Tongue (tissue), 1 donor: ENCODE measurements at regions not wholly inside any gene's neighbourhood (a gene's known extent, or its start where the extent isn't known, plus 50 kb on each side); places are given as distances from the start of the nearest gene placed in this dataset.
"Not testable (repeated sequence)": the region's sequence is repeated elsewhere in the genome, so short reads cannot be mapped to it uniquely, and the experiment has no call there.

Experiments
- DNase-seq: peaks from one replicate; pipeline ENCODE4 v3.0.0-alpha.2; 2015

- no peak for DNase-seq
Measured at GRCh38 chr3:150300852-150301517, 107.1 kb upstream of the TSC22D2 start.

- no peak for DNase-seq
Measured at GRCh38 chr3:150300388-150300787, 107.7 kb upstream of the TSC22D2 start.

GRCh38 chr3:150299201-150299600 lies 108.9 kb upstream of the TSC22D2 start:
- no peak for DNase-seq

- no peak for DNase-seq
Measured at GRCh38 chr3:150296966-150297365, 111.1 kb upstream of the TSC22D2 start.

GRCh38 chr3:150296123-150296735 lies 111.9 kb upstream of the TSC22D2 start:
- DNase-seq: no peak

- DNase-seq: peak; percentile 89
Measured at GRCh38 chr3:150293401-150294001, 114.6 kb upstream of the TSC22D2 start.

- DNase-seq: no peak
Measured at GRCh38 chr3:150292891-150293290, 115.2 kb upstream of the TSC22D2 start.

GRCh38 chr3:150291515-150291914 lies 116.6 kb upstream of the TSC22D2 start:
- no peak for DNase-seq

GRCh38 chr3:150286390-150287147 lies 121.5 kb upstream of the TSC22D2 start:
- no peak for DNase-seq

GRCh38 chr3:150285601-150286000 lies 122.5 kb upstream of the TSC22D2 start:
- no peak for DNase-seq

GRCh38 chr3:150278843-150279381 lies 129.2 kb upstream of the TSC22D2 start:
- no peak for DNase-seq

- no peak for DNase-seq
Measured at GRCh38 chr3:150278195-150278594, 129.9 kb upstream of the TSC22D2 start.

- no peak for DNase-seq
Measured at GRCh38 chr3:150277444-150277843, 130.7 kb upstream of the TSC22D2 start.

GRCh38 chr3:150275941-150276340 lies 132.2 kb upstream of the TSC22D2 start:
- no peak for DNase-seq

- DNase-seq: no peak
Measured at GRCh38 chr3:150274372-150274771, 133.7 kb upstream of the TSC22D2 start.

- no peak for DNase-seq
Measured at GRCh38 chr3:150273396-150273795, 134.7 kb upstream of the TSC22D2 start.

GRCh38 chr3:150271591-150271960 lies 136.5 kb upstream of the TSC22D2 start:
- no peak for DNase-seq

- DNase-seq: no peak
Measured at GRCh38 chr3:150270883-150271590, 137.1 kb upstream of the TSC22D2 start.

- not testable (repeated sequence) for DNase-seq
Measured at GRCh38 chr3:150270444-150270843, 137.7 kb upstream of the TSC22D2 start.

- DNase-seq: no peak
Measured at GRCh38 chr3:150269526-150269925, 138.6 kb upstream of the TSC22D2 start.

- DNase-seq: no peak
Measured at GRCh38 chr3:150268426-150269391, 139.4 kb upstream of the TSC22D2 start.
